H1 (cell line): ENCODE measurements at regions not wholly inside any gene's neighbourhood (a gene's known extent, or its start where the extent isn't known, plus 50 kb on each side); places are given as distances from the start of the nearest gene placed in this dataset.

Experiments
- CTCF ChIA-PET: fragments of 300-600 bp; sonication (Branson Sonifier 250); formaldehyde crosslinking; loops from one replicate; lab custom pipeline; 2021; ENCODE audit not compliant: partially characterized antibody; lab: Charles Lee
- POLR2A ChIA-PET: fragments of 300-600 bp; sonication (Branson Sonifier 250); formaldehyde crosslinking; loops from one replicate; lab custom pipeline; 2021; ENCODE audit warnings: inconsistent platforms; ENCODE audit not compliant: partially characterized antibody; lab: Charles Lee
- DNase-seq, 2 experiments: peaks; one replicate each; pipeline versions ENCODE4 v3.0.0 to v3.0.0-alpha.2; 2010 to 2022; ENCODE audit warnings: low spot score in 2 of 2, low read depth in 1 of 2, mixed read lengths in 1 of 2
- FAIRE-seq: peaks from 2 replicates; lab custom pipeline; 2011; peaks lifted over from hg19 to GRCh38; lab: Jason Lieb, UNC
- H2AFZ ChIP-seq: 2 replicates; pipeline ENCODE4 v1.8.1; 2012; ENCODE audit warnings: low read length, inconsistent platforms
- H2AK5ac ChIP-seq: 2 replicates; pipeline ENCODE4 v1.6.1; 2013; ENCODE audit warnings: low read depth, low read length
- H2BK120ac ChIP-seq: replicated peaks from 2 replicates; pipeline ENCODE3; 2013; ENCODE audit warnings: low read depth, low read length, inconsistent platforms
- H2BK12ac ChIP-seq: 2 replicates; pipeline ENCODE4 v1.6.1; 2013; ENCODE audit warnings: low read depth, low read length
- H2BK15ac ChIP-seq: 2 replicates; pipeline ENCODE4 v1.6.1; 2013; ENCODE audit warnings: low read length
- H2BK20ac ChIP-seq: 2 replicates; pipeline ENCODE4 v1.6.1; 2013; ENCODE audit warnings: low read length
- H2BK5ac ChIP-seq: 2 replicates; pipeline ENCODE4 v1.6.1; 2013; ENCODE audit warnings: low read depth, low read length
- H3K14ac ChIP-seq: 2 replicates; pipeline ENCODE4 v1.6.1; 2013; ENCODE audit warnings: inconsistent platforms; ENCODE audit not compliant: insufficient read length
- H3K18ac ChIP-seq: 2 replicates; pipeline ENCODE4 v1.6.1; 2013; ENCODE audit warnings: low read length; ENCODE audit errors: extremely low read depth
- H3K23ac ChIP-seq: 2 replicates; pipeline ENCODE4 v1.6.1; 2013; ENCODE audit warnings: inconsistent platforms; ENCODE audit not compliant: insufficient read length
- H3K23me2 ChIP-seq: 2 replicates; pipeline ENCODE4 v1.6.1; 2013; ENCODE audit warnings: low read depth, low read length
- H3K27ac ChIP-seq: 2 replicates; pipeline ENCODE4 v1.6.1; 2011; ENCODE audit warnings: low read depth, low read length, inconsistent platforms
- H3K27me3 ChIP-seq, 4 experiments: replicated peaks in 1 of 4; 1 replicate in 1 of 4; 2 replicates in 3 of 4; pipeline versions ENCODE4 v1.6.1 to v1.8.1; 2011 to 2013; ENCODE audit warnings: low read length in 3 of 4, mild to moderate bottlenecking in 3 of 4, inconsistent platforms in 2 of 4, mixed read lengths in 2 of 4, moderate library complexity in 1 of 4; ENCODE audit not compliant: control insufficient read depth in 3 of 4, insufficient read depth in 3 of 4; ENCODE audit errors: extremely low read depth in 1 of 4
- H3K36me3 ChIP-seq, 4 experiments: 2 replicates each; pipeline versions ENCODE4 v1.6.1 to v1.8.1; 2011 to 2013; ENCODE audit warnings: mild to moderate bottlenecking in 4 of 4, low read length in 3 of 4, moderate library complexity in 2 of 4, control low read depth in 1 of 4, inconsistent platforms in 1 of 4; ENCODE audit not compliant: insufficient read depth in 4 of 4, control insufficient read depth in 2 of 4
- H3K4ac ChIP-seq: replicated peaks from 2 replicates; pipeline ENCODE3; 2013; ENCODE audit warnings: low read length, low read depth, mixed read lengths, inconsistent platforms; ENCODE audit not compliant: insufficient read length
- H3K4me1 ChIP-seq, 4 experiments: replicated peaks in 1 of 4; 1 replicate in 1 of 4; 2 replicates in 3 of 4; pipeline versions ENCODE4 v1.6.1 to v1.8.1; 2011 to 2013; ENCODE audit warnings: low read length in 3 of 4, inconsistent platforms in 2 of 4, mixed read lengths in 1 of 4; ENCODE audit not compliant: insufficient read depth in 4 of 4, control insufficient read depth in 3 of 4
- H3K4me2 ChIP-seq, 2 experiments: 2 replicates each; pipeline versions ENCODE4 v1.6.1 to v1.8.1; 2011 to 2013; ENCODE audit warnings: low read depth in 2 of 2, low read length in 2 of 2, control low read depth in 1 of 2, inconsistent platforms in 1 of 2, mild to moderate bottlenecking in 1 of 2; ENCODE audit not compliant: insufficient read depth in 1 of 2
- H3K4me3 ChIP-seq, 4 experiments: fragments of 200-600, 300-600 bp in 1 of 4; sonication (generic), shearing (Covaris generic), sonication (Bioruptor Twin) in 1 of 4; 2 replicates each; pipeline versions ENCODE4 v1.5.1 to v1.8.1; 2011 to 2016; ENCODE audit warnings: low read length in 4 of 4, low read depth in 3 of 4, control low read depth in 2 of 4, inconsistent platforms in 2 of 4, mild to moderate bottlenecking in 2 of 4, mixed read lengths in 1 of 4, moderate library complexity in 1 of 4; ENCODE audit not compliant: insufficient read depth in 2 of 4; ENCODE audit errors: extremely low read depth in 1 of 4
- H3K56ac ChIP-seq: replicated peaks from 2 replicates; pipeline ENCODE3; 2013; ENCODE audit warnings: low read depth, mild to moderate bottlenecking, mixed read lengths, low read length, inconsistent platforms; ENCODE audit not compliant: insufficient read length
- H3K79me1 ChIP-seq: 2 replicates; pipeline ENCODE4 v1.6.1; 2013; ENCODE audit warnings: low read depth, low read length, control low read depth
- H3K79me2 ChIP-seq, 2 experiments: 2 replicates each; pipeline versions ENCODE4 v1.6.1 to v1.8.1; 2012 to 2013; ENCODE audit warnings: low read length in 2 of 2, mild to moderate bottlenecking in 2 of 2, inconsistent platforms in 1 of 2; ENCODE audit not compliant: insufficient read depth in 2 of 2, control insufficient read depth in 1 of 2
- H3K9ac ChIP-seq, 4 experiments: replicated peaks in 1 of 4; 1 replicate in 1 of 4; 2 replicates in 3 of 4; pipeline versions ENCODE4 v1.6.1 to v1.8.1; 2011 to 2013; ENCODE audit warnings: low read depth in 3 of 4, low read length in 3 of 4, control low read depth in 2 of 4, mild to moderate bottlenecking in 2 of 4, moderate library complexity in 2 of 4, inconsistent platforms in 1 of 4; ENCODE audit errors: extremely low read depth in 1 of 4
- H3K9me3 ChIP-seq, 2 experiments: 2 replicates each; pipeline versions ENCODE4 v1.6.1 to v1.8.1; 2012 to 2013; ENCODE audit warnings: mild to moderate bottlenecking in 2 of 2, moderate library complexity in 2 of 2, control low read depth in 1 of 2, inconsistent platforms in 1 of 2, low read depth in 1 of 2, low read length in 1 of 2, mixed read lengths in 1 of 2; ENCODE audit not compliant: insufficient read depth in 2 of 2
- H4K20me1 ChIP-seq, 2 experiments: replicated peaks in 1 of 2; 2 replicates each; pipeline versions ENCODE3 to v1.8.1; 2011 to 2013; ENCODE audit warnings: inconsistent platforms in 2 of 2, low read length in 2 of 2, mild to moderate bottlenecking in 1 of 2; ENCODE audit not compliant: insufficient read depth in 2 of 2, control insufficient read depth in 1 of 2
- H4K5ac ChIP-seq: 2 replicates; pipeline ENCODE4 v1.6.1; 2013; ENCODE audit warnings: low read length, low read depth, mixed read lengths, inconsistent platforms; ENCODE audit not compliant: insufficient read length
- H4K8ac ChIP-seq: 2 replicates; pipeline ENCODE4 v1.8.0; 2013; ENCODE audit warnings: mild to moderate bottlenecking, moderate library complexity, low read length, inconsistent platforms; ENCODE audit not compliant: insufficient read depth; ENCODE audit errors: extremely low read depth
- H4K91ac ChIP-seq: replicated peaks from 2 replicates; pipeline ENCODE3; 2013; ENCODE audit warnings: low read length, mixed read lengths, inconsistent platforms; ENCODE audit not compliant: insufficient read length
- WGBS, 2 experiments: shearing (Covaris generic) in 1 of 2; methylation state at CpG; one replicate each; pipeline versions ENCODE4 v1.1.6 to v1.1.7; 2013 to 2015; ENCODE audit warnings: low lambda C conversion rate in 2 of 2, mixed read lengths in 2 of 2, inconsistent platforms in 1 of 2, low coverage in 1 of 2, missing lambda C conversion rate in 1 of 2; ENCODE audit not compliant: insufficient replicate concordance in 2 of 2, insufficient coverage in 1 of 2, insufficient read length in 1 of 2; ENCODE audit errors: extremely low coverage in 1 of 2, missing lambda C conversion rate in 1 of 2; 5-methylcytosine and 5-hydroxymethylcytosine counted together

DNA sequence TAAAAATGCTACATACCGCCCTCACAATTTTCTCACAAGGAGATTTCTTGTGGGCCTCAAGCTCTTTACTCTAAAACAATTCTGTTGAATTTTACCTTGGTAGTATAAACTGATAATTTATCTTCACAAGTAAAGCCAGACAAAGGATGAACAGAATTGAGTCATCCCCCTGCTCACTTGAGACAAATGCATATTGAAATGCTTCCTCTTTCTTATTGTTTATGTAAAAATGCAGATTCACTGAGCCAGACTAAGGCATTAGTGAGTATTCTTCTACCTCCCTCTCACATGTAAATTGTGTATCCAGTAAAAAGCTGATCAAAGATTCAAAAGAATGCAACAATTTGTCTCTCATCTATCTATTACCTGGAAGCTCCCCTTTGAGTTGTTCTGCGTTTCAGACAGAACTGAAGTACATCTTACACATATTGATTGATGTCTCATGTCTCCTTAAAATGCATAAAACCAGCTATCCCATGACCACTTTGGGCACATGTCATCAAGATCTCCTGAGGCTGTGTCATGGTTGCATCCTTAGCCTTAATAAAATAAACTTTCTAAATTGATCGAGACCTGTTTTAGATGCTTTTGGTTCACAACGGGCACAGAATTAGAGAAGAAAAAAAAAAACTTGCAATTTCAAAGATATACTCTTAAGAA, 743.1 kb upstream of the B3GALT2 start:
- Histone ChIP-seq H4K20me1 (no peaks in the 10 kb centered on the region), H2BK12ac (no peak overlapping the region), H3K4me1 (peaks cover 0 to 11% (median 7%) of the 10 kb centered on the region in 4 experiments), H4K91ac (no peak overlapping the region), H3K4me3 (peak overlapping the region in 1 of 4 experiments; percentile 18; a peak in 1 of 8 replicates), H3K9ac (no peak overlapping the region), H3K18ac (no peak overlapping the region), H2BK20ac (no peak overlapping the region), H2BK120ac (no peak overlapping the region), H3K14ac (no peak overlapping the region), H2AK5ac (no peak overlapping the region), H2BK15ac (no peak overlapping the region), H2BK5ac (no peak overlapping the region), H3K36me3 (no peaks in the 10 kb centered on the region), H3K56ac (no peak overlapping the region), H3K4me2 (peak overlapping the region in 1 of 2 experiments; percentile 7; a peak in 1 of 4 replicates), H3K23ac (no peak overlapping the region), H3K79me1 (no peaks in the 10 kb centered on the region), H2AFZ (no peak overlapping the region), H3K4ac (no peak overlapping the region), H3K9me3 (no peaks in the 10 kb centered on the region), H4K8ac (no peak overlapping the region), H3K27ac (no peak overlapping the region), H3K23me2 (no peaks in the 10 kb centered on the region), H4K5ac (peak overlapping the region; percentile 29), H3K79me2 (no peaks in the 10 kb centered on the region), H3K27me3 (no peaks in the 10 kb centered on the region)
- no peak for FAIRE-seq
- WGBS, 2 experiments = 57% methylated on average over 4 of the region's 4 CpGs; no CpG with 5 or more reads in 1 of the 2 experiments
- no peak for DNase-seq
- CTCF ChIA-PET = interaction anchor here (2.4 kb wide), 1 partner anchor 16 kb away, joined by 4 read pairs; no protein-coding TSS in a partner anchor
- POLR2A ChIA-PET = interaction anchor here (0.5 kb wide), 1 partner anchor 821 kb away, joined by 3 read pairs; no protein-coding TSS in a partner anchor
